Osteoblast (primary cell): ENCODE measurements at regions not wholly inside any gene's neighbourhood (a gene's known extent, or its start where the extent isn't known, plus 50 kb on each side); places are given as distances from the start of the nearest gene placed in this dataset.

Experiments
- DNase-seq: peaks from one replicate; pipeline ENCODE4 v3.0.0; 2011; ENCODE audit warnings: low spot score, mixed read lengths; ENCODE audit not compliant: insufficient read length; ENCODE audit errors: missing footprints
- H2AFZ ChIP-seq: 2 replicates; pipeline ENCODE4 v1.6.0; 2011; ENCODE audit warnings: mild to moderate bottlenecking, low read length
- H3K27ac ChIP-seq: 2 replicates; pipeline ENCODE4 v1.5.1; 2011; ENCODE audit warnings: mild to moderate bottlenecking, low read depth, low read length, moderate library complexity
- H3K27me3 ChIP-seq: 2 replicates; pipeline ENCODE4 v1.6.0; 2012; ENCODE audit warnings: mild to moderate bottlenecking, control low read depth, inconsistent platforms, low read length, moderate library complexity; ENCODE audit not compliant: insufficient read depth
- H3K36me3 ChIP-seq: 2 replicates; pipeline ENCODE4 v1.5.1; 2011; ENCODE audit warnings: mild to moderate bottlenecking, low read length, control low read depth, moderate library complexity; ENCODE audit not compliant: insufficient read depth
- H3K4me1 ChIP-seq: 2 replicates; pipeline ENCODE4 v1.5.1; 2011; ENCODE audit warnings: mild to moderate bottlenecking, low read length, control low read depth, moderate library complexity; ENCODE audit not compliant: insufficient read depth
- H3K4me2 ChIP-seq: 2 replicates; pipeline ENCODE4 v1.6.0; 2011; ENCODE audit warnings: mild to moderate bottlenecking, low read length; ENCODE audit not compliant: insufficient read depth
- H3K4me3 ChIP-seq: fragments of 200-600 bp; sonication (generic); 3 replicates; pipeline ENCODE4 v1.5.1; 2012; ENCODE audit warnings: mild to moderate bottlenecking, low read length, inconsistent platforms; ENCODE audit not compliant: insufficient read depth
- H3K79me2 ChIP-seq: 2 replicates; pipeline ENCODE4 v1.6.0; 2012; ENCODE audit warnings: mild to moderate bottlenecking, low read length, control low read depth, inconsistent platforms; ENCODE audit not compliant: insufficient read depth
- H3K9me3 ChIP-seq: 2 replicates; pipeline ENCODE4 v1.5.1; 2011; ENCODE audit warnings: low read depth, low read length, control low read depth
- H4K20me1 ChIP-seq: 2 replicates; pipeline ENCODE4 v1.6.0; 2012; ENCODE audit warnings: mild to moderate bottlenecking, low read length, control low read depth; ENCODE audit not compliant: insufficient read depth
- TF ChIP-seq, protein P1 (sequence below): IDR thresholded peaks from 2 replicates; pipeline ENCODE4 v1.5.1; 2011; ENCODE audit warnings: mild to moderate bottlenecking, low read depth, low read length, moderate library complexity; ENCODE audit errors: extremely low read depth

DNA sequence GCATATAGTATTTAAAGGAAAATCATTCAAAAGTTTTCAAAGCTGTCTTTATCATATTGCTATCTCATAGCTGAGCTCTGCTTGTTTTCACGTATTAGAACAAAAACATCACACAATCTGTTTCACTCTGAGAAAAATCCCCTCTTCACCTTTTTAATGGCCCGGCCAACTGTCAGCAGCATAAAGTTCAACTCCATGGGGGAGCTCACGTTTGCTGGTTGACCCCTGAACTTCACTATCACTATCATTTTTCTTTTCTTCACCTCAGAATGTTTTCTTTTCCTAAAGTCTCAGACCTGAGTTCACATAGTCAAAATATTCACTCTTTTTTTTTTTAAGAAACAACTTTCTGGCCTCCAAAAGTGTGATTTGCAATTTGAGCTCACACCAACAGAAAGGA lies 374.4 kb upstream of the MARCKS start:
- TF ChIP-seq, protein P1, sequence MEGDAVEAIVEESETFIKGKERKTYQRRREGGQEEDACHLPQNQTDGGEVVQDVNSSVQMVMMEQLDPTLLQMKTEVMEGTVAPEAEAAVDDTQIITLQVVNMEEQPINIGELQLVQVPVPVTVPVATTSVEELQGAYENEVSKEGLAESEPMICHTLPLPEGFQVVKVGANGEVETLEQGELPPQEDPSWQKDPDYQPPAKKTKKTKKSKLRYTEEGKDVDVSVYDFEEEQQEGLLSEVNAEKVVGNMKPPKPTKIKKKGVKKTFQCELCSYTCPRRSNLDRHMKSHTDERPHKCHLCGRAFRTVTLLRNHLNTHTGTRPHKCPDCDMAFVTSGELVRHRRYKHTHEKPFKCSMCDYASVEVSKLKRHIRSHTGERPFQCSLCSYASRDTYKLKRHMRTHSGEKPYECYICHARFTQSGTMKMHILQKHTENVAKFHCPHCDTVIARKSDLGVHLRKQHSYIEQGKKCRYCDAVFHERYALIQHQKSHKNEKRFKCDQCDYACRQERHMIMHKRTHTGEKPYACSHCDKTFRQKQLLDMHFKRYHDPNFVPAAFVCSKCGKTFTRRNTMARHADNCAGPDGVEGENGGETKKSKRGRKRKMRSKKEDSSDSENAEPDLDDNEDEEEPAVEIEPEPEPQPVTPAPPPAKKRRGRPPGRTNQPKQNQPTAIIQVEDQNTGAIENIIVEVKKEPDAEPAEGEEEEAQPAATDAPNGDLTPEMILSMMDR = no peak
- Histone ChIP-seq H4K20me1 (no peaks in the 10 kb centered on the region), H3K27me3 (no peaks in the 10 kb centered on the region), H3K9me3 (no peaks in the 10 kb centered on the region), H3K4me1 (peaks cover 4% of the 10 kb centered on the region), H3K36me3 (no peaks in the 10 kb centered on the region), H3K4me2 (no peak overlapping the region), H3K4me3 (no peak overlapping the region), H3K27ac (no peak overlapping the region), H3K79me2 (no peaks in the 10 kb centered on the region), H2AFZ (no peak overlapping the region)
- DNase-seq = no peak

DNA sequence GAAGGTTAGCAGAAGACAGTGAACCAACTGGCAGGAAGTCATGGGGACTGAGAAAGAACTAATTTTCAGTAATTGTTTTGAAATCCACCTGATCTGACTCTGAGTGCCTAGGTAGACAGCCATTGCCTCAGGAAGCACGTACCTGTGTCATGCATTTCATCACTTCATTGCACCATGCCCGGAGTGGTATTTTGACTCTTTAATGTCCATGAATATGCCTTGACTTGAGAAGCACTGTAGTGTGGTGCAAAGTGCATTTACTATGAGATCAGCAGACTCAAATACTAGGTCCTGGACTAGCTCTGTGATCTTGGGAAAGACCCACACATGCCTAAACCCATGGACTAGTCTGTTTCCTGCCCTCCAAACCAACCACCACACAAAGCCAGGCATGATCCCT lies 370.9 kb upstream of the MARCKS start:
- Histone ChIP-seq H3K79me2 (no peaks in the 10 kb centered on the region), H2AFZ (no peak overlapping the region), H3K9me3 (no peaks in the 10 kb centered on the region), H3K4me2 (no peak overlapping the region), H3K36me3 (no peaks in the 10 kb centered on the region), H4K20me1 (no peaks in the 10 kb centered on the region), H3K4me3 (no peak overlapping the region), H3K4me1 (peaks cover 11% of the 10 kb centered on the region), H3K27ac (no peak overlapping the region), H3K27me3 (no peaks in the 10 kb centered on the region)
- TF ChIP-seq, protein P1 = no peak
- no peak for DNase-seq

- no peak overlapping the region for H3K4me3 ChIP-seq
- H2AFZ ChIP-seq = no peak overlapping the region
- H3K4me1 ChIP-seq = peaks cover 8% of the 10 kb centered on the region
- no peak overlapping the region for H3K4me2 ChIP-seq
- no peak for DNase-seq
- no peak overlapping the region for H3K27ac ChIP-seq
- no peaks in the 10 kb centered on the region for H3K9me3 ChIP-seq
- TF ChIP-seq, protein P1 = no peak
- no peaks in the 10 kb centered on the region for H3K36me3 ChIP-seq
- no peaks in the 10 kb centered on the region for H3K79me2 ChIP-seq
- no peaks in the 10 kb centered on the region for H3K27me3 ChIP-seq
- no peaks in the 10 kb centered on the region for H4K20me1 ChIP-seq
These were observed 369.6 kb upstream of the MARCKS start for GRCh38 chr6:113487489-113488058.

- no peaks in the 10 kb centered on the region for H3K79me2 ChIP-seq
- no peak for DNase-seq
- H3K4me2 ChIP-seq = no peak overlapping the region
- H2AFZ ChIP-seq = no peak overlapping the region
- H3K36me3 ChIP-seq = no peaks in the 10 kb centered on the region
- H4K20me1 ChIP-seq = no peaks in the 10 kb centered on the region
- H3K27me3 ChIP-seq = no peaks in the 10 kb centered on the region
- no peak overlapping the region for H3K4me3 ChIP-seq
- peaks cover 8% of the 10 kb centered on the region for H3K4me1 ChIP-seq
- TF ChIP-seq, protein P1 = no peak
- no peaks in the 10 kb centered on the region for H3K9me3 ChIP-seq
- H3K27ac ChIP-seq = no peak overlapping the region
These were observed 369.1 kb upstream of the MARCKS start for GRCh38 chr6:113488061-113488460.
